GM21390 (cell line): ENCODE measurements at regions not wholly inside any gene's neighbourhood (a gene's known extent, or its start where the extent isn't known, plus 50 kb on each side); places are given as distances from the start of the nearest gene placed in this dataset.
"Not testable (repeated sequence)": the region's sequence is repeated elsewhere in the genome, so short reads cannot be mapped to it uniquely, and the experiment has no call there.

Experiments used
- ATAC-seq: cut with Tn5 transposase; IDR thresholded peaks from one replicate; pipeline ENCODE4 v1.9.1; 2021; ENCODE audit not compliant: unreplicated experiment

DNA sequence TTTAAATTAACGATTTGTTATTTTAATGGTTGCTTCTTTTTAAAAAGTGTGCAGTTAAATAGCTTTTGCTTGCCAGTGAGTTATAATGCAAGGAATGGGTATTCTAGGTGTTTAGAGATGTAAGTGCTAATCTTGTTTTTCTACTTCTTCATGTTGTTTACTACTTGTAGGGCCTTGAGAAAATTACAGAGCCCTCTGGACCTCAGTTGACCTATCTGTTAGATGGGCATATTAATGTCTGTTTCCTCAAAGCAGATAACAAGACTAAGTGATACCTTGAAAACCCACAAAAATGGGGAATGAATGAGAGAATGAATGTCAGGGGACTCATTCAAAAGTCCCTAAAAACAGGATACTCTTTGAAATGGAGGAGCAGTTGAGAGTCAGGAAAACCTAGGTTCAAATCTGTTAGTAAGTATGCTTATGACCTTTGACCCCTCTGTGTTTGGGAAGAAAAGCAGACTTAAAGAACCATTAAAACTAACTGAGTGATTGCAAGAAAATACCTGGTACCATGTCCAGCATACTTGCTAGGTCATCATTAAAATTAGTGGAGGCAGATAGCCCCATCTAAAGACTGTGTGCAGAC, 419.5 kb downstream of the EDEM1 start:
- no peak for ATAC-seq

DNA sequence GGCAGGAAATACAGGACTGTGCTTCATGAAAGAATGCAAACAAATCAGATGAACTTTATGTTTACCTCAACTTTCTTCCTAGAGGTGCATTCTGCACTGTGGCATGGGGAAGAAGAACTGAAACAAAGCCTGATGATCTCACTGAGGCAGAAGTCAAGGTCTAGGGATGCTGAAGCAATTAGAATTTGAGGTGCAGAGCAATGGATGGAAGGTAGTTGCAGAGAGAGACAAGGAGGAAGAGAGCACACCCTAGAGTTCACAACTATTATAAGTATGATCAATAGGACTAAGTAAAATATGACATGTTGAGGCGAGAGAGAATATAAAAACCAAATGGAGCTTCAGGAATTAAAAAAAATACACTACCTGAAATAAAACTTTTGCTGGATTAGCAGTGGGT, 420.1 kb downstream of the EDEM1 start:
- no peak for ATAC-seq

GRCh38 chr3:5608971-5609370, 421.5 kb downstream of the EDEM1 start:
- ATAC-seq = not testable (repeated sequence)

DNA sequence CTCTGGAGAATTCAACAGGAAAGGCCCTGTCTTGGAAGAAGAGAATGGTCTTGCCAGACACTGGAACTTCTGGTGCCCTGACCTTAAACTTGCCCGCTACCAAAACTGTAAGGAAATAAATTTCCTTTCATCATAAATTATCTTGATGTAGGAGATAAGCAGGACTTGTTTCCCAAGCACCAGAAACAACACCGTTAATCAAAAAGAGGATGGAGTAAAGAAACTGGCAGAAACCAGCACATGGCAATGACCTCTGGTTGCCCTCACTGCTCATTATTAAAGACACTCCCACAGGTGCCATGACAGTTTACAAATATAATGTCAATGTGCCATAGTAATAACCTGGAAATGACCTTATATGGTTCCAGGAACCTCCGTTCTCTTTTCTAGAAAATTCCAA, 426.1 kb downstream of the EDEM1 start:
- ATAC-seq = no peak

- no peak for ATAC-seq
Observed at GRCh38 chr3:5616873-5617272, 429.4 kb downstream of the EDEM1 start.

DNA sequence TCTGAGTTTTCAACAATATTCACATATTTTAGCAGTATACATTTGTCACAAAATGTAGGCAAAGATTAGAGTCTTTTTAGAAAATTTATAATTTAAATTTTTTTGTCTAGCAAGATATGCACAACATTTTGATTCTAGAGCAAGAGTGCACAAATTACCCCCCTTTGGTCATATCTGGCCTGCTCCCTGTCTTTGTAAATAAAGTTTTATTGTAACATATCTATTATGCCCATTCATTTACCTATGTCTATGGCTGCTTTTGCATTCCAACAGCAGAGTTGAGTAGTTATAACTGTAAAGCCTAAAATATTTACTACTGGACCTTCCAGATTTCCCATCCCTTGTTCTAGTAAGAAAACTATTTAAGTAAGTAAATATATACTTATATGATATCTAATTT, 430.7 kb downstream of the EDEM1 start:
- ATAC-seq = no peak

DNA sequence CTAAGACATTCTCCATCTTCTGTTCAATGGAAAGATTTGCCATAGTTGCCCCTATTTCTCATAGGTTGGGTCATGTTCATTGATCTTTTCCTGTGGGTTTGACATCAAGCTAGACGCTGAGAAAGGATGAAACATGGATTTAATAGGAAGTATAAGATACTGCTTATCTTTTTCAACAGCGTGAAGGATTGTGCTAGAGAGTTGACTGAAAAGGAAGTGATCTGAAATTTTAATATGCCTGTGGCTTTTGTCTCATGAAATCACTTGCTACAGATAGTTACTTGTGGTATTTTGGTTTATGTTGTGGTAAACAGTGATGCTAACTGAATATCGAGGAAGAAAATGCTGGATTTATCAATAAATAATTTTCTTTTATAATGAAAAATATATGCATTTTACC, 442.9 kb downstream of the EDEM1 start:
- ATAC-seq = no peak

DNA sequence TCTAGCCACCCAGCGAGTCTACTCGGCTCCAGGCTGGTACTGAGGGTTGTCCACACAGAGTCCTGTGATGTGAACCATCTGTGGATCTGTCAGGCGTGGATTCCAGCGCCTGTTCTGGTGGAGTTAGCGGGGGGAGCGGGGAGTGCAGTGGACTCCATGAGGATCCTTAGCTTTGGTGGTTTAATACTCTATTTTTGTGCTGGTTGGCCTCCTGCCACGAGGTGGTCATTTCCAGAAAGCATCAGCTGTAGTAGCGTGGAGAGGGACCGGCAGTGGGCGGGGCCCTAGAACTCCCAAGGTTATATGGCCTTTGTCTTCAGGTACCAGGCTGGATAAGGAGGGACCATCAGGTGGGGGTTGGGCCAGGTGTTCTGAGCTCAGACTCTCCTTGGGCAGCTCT, 446.5 kb downstream of the EDEM1 start:
- ATAC-seq = no peak

GRCh38 chr3:5634411-5634810, 446.9 kb downstream of the EDEM1 start:
- no peak for ATAC-seq

DNA sequence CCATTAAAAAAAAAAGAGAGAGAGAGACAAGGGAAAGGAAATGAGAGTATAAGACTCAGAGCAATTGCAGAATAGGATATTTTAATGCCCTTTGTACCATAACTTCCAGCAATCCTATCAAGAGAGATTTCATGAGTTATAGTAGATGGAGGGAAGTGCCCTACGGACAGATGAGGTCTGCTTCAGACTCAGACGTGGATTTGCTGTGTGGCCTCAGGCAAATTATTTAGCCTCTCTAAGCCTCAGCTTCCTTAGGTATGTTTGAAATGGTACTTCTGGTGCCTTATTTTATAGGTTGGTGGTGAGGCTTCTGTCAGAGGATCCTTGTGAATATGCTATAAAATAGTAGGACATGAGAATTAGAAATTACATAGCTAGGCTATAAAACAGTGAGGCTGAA, 448.2 kb downstream of the EDEM1 start:
- ATAC-seq = no peak

GRCh38 chr3:5638550-5638949, 451.0 kb downstream of the EDEM1 start:
- ATAC-seq = no peak

DNA sequence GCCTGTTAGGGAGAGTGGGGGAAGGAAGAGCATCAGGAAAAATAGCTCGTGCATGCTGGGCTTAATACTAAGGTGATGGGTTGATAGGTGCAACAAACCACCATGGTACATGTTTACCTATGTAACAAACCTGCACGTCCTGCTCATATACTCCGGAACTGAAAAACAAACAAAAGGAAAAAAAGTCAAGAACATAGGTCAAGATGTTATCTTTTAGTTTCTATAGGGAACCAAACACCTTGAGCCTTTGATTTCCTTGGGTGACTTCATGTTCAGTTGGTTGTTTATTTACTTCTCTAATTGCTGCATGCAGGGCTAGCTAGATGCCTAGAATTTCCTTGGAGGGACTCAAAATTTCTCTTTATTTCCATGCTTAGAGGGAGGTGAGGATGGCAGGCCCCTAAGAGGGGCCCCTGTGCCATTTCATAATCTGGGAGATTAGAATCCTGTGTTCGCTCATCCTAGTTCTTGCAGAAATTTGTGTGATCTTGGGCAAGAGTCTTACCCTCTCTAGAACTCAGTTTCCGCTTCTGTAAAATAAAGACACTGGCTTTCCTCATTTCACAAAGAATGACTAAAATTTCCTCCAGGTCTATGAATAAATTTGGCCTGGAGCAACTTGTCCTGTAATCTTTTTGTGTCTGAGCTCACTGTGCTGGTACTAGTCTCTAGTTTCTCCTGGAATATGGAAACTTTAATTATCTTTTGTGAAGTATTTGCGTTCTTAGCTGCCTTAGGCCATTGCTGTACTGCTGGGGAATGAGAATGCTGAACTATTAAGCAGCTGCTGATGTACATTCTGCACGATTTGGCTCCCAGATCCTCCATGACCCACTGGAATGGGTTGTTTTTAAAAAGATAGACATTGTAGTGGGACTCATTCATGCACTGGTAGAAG, 457.5 kb downstream of the EDEM1 start:
- ATAC-seq = no peak

DNA sequence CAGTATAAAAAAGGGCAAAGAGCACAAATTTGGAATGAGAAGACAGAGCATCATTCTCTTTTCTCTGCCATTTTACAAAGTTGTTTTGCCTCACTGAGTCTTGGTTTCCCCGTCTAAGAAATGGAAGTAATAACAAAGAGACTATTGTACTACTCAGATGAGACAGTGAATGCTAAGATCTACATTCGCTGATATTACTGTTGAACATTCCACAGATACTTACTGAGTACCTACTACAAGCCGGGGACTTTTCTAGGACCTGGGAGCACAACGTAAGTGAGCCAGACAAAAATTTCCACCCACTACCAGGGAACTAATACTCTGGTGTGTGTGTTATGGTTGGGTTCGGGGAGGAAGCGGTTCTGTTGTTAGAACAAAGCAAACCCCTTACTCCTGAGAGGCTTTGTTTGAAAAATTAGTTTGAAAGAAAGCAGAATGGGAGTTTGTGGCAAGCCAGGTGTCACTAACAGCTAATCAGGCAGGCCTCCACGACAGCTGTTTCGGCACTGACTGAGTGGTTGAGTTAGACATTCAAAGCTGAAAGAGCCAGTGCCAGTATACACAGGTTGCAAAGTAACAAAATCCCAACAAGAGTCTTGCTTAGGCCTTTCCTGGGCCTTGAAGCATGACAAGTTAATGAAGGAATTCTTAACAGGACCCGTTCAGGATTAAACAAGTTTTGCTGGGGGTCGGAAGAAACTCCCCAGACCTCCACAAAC, 458.3 kb downstream of the EDEM1 start:
- no peak for ATAC-seq

DNA sequence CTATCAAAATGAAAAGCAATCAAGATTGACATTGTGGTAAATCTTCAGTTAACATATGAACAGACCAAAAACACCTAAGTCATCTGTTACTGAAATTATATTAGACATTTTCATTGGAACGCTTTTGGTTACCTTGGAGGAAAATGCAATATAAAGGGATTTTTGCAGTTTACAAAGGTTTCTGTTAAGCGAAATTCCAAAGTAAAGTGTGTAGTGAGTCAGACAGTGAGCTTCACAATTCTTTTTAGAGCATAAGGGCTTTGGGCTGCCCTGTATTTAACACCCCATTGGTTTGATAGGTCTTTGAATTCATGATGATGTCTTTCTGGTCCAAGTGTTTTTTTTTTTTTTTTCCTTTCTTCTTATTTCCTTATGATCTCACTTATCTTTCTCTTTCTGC, 462.8 kb downstream of the EDEM1 start:
- ATAC-seq = no peak

DNA sequence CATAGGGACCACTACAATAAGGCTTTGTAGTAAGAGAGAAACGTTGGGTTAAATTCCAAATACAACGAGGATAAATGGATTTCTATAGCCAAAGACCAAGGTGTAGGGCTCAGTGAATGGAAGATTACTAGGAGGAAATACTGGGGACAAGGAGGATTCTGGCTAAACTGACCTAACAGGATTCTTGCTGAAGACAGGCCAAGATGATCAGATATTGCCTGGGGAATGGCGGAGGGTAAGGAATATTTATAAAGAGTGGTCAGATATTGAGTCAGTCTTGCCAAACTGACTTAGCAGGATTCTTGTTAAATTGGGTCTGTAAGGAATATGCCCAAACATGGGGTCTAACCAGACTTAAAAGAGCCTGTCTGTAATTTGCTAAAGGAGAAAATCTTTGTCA, 463.8 kb downstream of the EDEM1 start:
- no peak for ATAC-seq

DNA sequence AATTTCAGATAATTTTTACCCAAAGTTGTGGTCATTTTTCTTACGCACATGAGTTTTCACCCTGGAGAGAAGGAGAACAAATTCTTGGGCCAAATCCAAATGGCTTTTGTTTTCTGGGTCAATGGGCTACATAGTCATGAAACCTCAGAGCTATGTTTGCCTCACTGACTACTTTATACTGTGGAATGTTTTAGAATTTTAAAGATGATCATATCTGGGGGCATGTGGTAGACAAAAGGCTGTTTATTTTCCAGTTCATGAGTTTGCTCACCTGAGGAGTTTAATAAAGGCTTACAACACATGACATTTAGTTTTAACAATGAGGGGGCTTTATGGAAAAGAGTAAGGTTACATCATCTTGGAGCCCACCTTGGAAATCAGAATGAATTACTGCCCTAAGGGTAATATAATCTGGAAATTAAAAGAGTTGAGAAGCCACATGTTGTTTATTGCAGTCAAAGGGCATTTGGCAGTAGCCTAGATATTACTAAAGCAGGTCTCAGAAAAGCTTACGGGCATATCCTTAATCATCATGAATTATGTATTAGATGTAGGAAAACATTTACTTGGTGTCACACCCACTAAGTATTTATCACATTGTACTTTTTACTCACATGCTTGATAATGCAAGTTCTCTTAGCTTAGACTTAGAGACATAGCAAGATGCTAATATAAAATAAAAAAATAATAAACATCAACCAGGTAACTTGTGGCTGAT, 466.1 kb downstream of the EDEM1 start:
- no peak for ATAC-seq

DNA sequence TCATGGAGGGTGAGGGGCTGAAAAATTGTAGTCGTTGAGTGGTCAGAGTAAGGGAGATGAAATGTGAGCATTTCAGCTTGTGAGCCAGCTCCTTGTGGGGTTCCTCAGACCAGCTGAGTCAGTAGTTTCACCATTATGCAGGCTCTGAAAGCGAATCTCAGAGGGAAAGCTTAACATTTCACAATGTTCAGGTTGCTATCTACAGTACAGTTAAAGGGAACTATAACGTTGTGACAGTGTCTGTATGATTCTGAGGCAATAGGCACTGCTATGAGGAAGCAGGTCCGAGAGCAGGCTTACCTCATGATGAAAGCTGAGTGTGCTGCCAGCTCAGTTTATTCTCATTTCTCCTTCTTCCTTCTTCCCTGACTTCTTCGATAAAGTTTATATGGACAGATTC, 469.6 kb downstream of the EDEM1 start:
- no peak for ATAC-seq

GRCh38 chr3:5663601-5664000, 476.1 kb downstream of the EDEM1 start:
- no peak for ATAC-seq

DNA sequence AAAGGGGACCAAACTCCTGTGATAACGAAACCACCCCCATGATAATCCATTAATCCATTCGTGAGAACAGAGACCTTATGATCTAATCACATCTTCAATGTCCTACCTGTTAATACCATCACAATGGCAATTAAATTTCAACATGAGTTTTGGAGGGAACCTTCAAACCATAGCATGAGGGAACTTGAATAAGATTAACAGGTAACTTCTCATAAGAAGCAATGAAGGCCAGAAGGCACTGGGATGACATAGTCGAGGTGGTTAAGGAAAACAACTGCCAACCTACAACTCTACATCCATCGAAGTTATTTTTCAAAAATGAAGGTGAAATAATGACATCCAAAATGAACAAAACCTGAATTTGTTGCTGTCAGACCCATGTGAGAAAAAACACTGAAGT, 478.9 kb downstream of the EDEM1 start:
- no peak for ATAC-seq

DNA sequence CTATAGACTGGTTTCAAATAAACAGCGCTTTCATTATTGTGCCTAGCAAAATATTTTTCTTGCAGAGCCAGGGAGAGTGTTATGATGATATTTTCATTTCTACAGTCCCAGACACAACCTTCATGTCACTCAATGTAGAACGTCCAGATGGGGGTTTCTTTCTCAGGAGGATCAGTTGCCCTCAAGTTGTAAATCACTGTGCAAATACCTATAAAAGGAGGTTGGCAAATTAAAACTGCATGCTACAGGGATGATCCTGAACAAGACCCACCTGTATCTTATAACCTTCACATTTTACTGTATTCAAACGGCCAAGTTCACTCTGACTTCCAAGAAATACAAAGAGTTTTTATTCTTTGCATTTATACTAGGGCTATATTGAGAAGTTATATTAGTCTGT, 486.0 kb downstream of the EDEM1 start:
- no peak for ATAC-seq

DNA sequence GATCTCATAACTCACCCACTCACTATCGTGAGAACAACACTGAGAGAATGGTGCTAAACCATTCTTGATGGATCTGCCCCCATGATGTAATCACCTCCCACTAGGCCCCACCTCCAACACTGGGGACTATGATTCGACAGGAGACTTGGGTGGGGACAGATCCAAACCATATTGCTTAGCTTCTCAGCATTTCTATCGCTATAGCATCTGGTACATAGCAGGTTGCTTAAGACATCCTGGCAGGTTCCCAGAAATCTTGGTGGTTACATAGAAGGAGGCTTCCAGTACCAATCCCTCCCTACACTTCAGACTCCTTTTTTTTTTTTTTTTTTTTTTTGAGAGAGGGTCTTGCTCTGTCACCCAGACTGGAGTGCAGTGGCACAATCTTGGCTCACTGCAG, 487.8 kb downstream of the EDEM1 start:
- ATAC-seq = no peak
